Activated T-cell treated with anti-CD3 and anti-CD28 coated beads, Interleukin-2, amount 50 U/mL, for 24 hours (primary cell): ENCODE measurements at regions not wholly inside any gene's neighbourhood (a gene's known extent, or its start where the extent isn't known, plus 50 kb on each side); places are given as distances from the start of the nearest gene placed in this dataset.
"Not testable (repeated sequence)": the region's sequence is repeated elsewhere in the genome, so short reads cannot be mapped to it uniquely, and the experiment has no call there.

Source experiments
- DNase-seq: peaks from one replicate; pipeline ENCODE4 v3.0.0-alpha.2; 2020
- H3K27ac Mint-ChIP-seq: 2 replicates; pipeline ENCODE4 v1.8.0; 2020; ENCODE audit warnings: mild to moderate bottlenecking, mixed read lengths
- H3K27me3 Mint-ChIP-seq: 2 replicates; pipeline ENCODE4 v1.8.0; 2020; ENCODE audit warnings: mixed read lengths
- H3K36me3 Mint-ChIP-seq: 2 replicates; pipeline ENCODE4 v1.8.0; 2020; ENCODE audit warnings: low read depth, mixed read lengths
- H3K4me1 Mint-ChIP-seq: 2 replicates; pipeline ENCODE4 v1.8.0; 2020; ENCODE audit warnings: low read depth, mixed read lengths
- H3K4me3 Mint-ChIP-seq: 2 replicates; pipeline ENCODE4 v1.8.0; 2020; ENCODE audit warnings: mild to moderate bottlenecking, moderate library complexity, mixed read lengths
- H3K9me3 Mint-ChIP-seq: 2 replicates; pipeline ENCODE4 v1.8.0; 2020; ENCODE audit warnings: mixed read lengths

DNA sequence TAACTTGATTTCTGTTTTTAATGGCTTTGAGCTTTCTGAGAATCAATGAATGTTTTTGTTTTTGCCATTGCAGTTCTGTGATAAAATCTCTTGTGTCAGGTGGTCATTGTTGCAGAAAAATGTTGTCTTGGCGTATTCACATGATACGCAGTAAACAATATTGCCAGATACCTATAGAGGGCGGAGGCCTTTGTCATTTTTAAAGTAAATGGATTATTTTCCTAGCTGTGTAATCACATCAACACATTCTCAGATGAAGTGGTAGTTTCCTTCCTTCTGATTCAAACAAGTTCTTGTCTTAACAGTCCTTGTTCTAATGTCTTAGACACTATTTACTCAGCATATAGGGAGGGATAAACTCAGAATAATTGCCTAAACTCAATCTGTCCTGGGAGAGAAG is 109.9 kb upstream of the DAB2 start:
- DNase-seq = no peak
- H3K4me3 Mint-ChIP-seq = no peak overlapping the region
- H3K36me3 Mint-ChIP-seq = no peaks in the 10 kb centered on the region
- no peaks in the 10 kb centered on the region for H3K9me3 Mint-ChIP-seq
- no peaks in the 10 kb centered on the region for H3K4me1 Mint-ChIP-seq
- no peak overlapping the region for H3K27ac Mint-ChIP-seq
- peaks cover 23% of the 10 kb centered on the region for H3K27me3 Mint-ChIP-seq

DNA sequence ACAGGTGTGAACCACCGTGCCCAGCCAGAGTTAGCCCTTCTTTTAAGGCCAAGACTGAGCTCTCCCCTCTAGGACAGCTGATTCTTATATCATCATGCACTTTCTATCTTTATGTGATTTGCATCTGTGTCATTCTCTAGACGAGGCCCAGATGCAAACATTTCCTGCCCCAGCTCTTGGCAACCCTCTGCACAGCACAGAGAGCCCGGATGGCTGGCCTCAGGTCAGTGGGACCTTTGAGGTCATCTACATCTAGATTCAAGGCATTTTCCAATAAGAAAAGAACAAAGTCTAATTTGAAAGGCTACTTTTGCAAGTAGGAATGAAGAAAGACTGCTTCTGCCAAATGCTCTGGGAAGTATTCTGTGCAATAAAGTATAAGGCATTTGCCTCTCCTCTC is 109.0 kb upstream of the DAB2 start:
- H3K27me3 Mint-ChIP-seq = peaks cover 23% of the 10 kb centered on the region
- no peaks in the 10 kb centered on the region for H3K36me3 Mint-ChIP-seq
- no peaks in the 10 kb centered on the region for H3K4me1 Mint-ChIP-seq
- H3K9me3 Mint-ChIP-seq = no peaks in the 10 kb centered on the region
- no peak for DNase-seq
- no peak overlapping the region for H3K27ac Mint-ChIP-seq
- H3K4me3 Mint-ChIP-seq = no peak overlapping the region

DNA sequence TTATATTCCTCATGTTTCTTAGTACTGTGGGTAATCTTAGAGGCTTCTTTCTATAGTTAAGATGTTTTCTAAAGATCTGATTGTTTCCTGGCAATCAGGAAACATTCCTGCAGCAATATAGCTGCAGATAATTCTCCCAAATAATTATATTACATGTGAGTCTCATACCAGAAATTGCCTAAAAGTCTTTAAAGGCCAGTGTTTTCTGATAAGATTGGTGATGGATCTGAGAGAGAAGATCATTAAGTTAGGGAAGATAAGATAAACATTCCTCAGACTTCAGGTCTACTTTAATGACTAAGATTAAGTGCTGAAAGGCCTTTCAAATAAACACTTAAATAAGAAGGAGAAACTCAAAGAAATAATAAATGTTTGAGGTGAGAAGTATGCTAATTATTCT is 107.7 kb upstream of the DAB2 start:
- Mint-ChIP-seq H3K36me3 (no peaks in the 10 kb centered on the region), H3K27ac (no peak overlapping the region), H3K4me1 (no peaks in the 10 kb centered on the region), H3K27me3 (peaks cover 18% of the 10 kb centered on the region), H3K4me3 (no peak overlapping the region), H3K9me3 (no peaks in the 10 kb centered on the region)
- DNase-seq = no peak

DNA sequence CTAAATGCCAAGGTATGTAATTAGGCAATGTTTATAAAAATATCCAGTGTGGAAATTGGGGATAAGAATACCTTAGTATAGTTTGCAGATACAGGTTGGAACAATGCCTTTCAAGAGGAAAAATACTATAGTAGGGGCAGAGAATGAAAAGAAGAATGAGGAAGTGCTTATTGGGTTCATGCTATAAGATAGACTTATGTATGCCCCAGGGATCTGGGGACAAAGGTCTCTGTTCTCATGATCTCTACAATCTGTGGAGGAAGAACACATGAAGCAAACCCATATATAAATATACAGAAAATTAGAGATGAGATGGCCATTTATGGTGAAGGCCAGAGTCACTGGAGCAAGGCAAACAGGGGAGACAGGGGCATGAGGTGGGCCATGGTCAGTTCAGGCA is 106.5 kb upstream of the DAB2 start:
- DNase-seq = no peak
- H3K27ac Mint-ChIP-seq = no peak overlapping the region
- H3K27me3 Mint-ChIP-seq = peaks cover 22% of the 10 kb centered on the region
- H3K4me3 Mint-ChIP-seq = no peak overlapping the region
- H3K4me1 Mint-ChIP-seq = no peaks in the 10 kb centered on the region
- no peaks in the 10 kb centered on the region for H3K9me3 Mint-ChIP-seq
- H3K36me3 Mint-ChIP-seq = no peaks in the 10 kb centered on the region

DNA sequence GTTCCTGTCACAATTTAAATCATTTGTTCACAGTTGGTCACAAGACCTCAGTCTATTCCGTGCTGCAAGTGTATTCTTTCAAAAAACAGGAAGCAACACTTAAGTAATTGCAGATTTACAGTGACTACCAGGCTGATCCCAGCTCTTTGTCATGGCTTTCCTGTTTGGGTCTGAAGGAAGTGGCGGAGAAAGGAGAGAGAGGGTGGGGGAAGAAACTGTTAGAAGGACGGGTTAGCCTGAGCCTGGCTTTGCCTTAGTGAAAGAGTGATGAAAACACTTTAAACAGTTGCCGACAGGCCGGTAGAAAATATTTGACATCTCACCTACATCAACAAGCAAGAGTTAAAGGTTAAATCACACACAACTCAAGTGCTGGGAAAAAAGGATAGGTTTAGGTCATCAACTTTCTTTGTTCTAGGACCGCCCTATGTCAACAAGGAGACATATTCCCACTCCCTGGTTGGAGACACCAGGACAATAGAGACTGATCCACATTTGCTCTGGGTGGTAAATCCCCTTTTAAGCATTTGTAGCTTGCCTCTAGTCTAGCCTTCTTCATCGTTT is 102.2 kb upstream of the DAB2 start:
- no peak overlapping the region for H3K27ac Mint-ChIP-seq
- no peaks in the 10 kb centered on the region for H3K4me1 Mint-ChIP-seq
- no peaks in the 10 kb centered on the region for H3K36me3 Mint-ChIP-seq
- H3K9me3 Mint-ChIP-seq = no peaks in the 10 kb centered on the region
- no peak overlapping the region for H3K4me3 Mint-ChIP-seq
- peaks cover 25% of the 10 kb centered on the region for H3K27me3 Mint-ChIP-seq
- DNase-seq = no peak

DNA sequence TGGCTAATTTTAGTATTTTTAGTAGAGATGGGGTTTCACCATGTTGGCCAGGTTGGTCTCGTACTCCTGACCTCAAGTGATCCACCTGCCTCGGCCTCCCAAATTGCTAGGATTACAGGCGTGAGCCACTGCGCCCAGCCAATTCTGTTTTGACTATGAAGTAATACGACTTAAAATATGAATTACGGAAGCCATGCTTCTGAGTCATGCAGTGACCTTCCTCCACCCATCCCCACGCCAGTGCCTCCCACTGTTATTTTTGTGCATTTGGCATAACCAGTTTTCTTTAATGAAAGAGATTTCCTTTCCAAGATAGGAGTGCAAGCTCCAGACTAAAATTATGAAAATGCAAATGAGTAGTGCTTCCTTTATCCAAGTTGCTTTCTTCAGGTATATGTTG is 101.0 kb upstream of the DAB2 start:
- not testable (repeated sequence) for H3K4me3 Mint-ChIP-seq, H3K4me1 Mint-ChIP-seq, H3K36me3 Mint-ChIP-seq, DNase-seq, H3K9me3 Mint-ChIP-seq, H3K27ac Mint-ChIP-seq
- peaks cover 36% of the 10 kb centered on the region for H3K27me3 Mint-ChIP-seq

DNA sequence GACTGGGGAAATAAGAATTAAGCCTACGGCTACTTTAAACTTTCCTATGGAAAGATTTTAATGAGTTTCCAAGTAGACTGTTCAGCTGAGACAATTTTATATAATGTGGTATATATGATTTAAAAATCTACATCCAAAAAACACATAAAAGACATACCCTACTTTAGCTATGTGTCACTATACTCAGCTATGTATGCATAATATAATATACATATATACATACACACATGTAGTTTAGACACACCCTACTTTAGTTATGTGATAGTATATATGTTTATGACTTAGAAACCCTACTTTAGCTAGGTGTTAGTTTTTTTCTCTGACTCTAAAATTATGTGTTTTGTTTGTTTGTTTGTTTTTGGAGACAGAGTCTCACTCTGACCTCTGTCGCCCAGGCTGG is 100.5 kb upstream of the DAB2 start:
- Mint-ChIP-seq H3K4me3 (no peak overlapping the region), H3K9me3 (no peaks in the 10 kb centered on the region), H3K27me3 (peaks cover 36% of the 10 kb centered on the region), H3K4me1 (no peaks in the 10 kb centered on the region), H3K27ac (no peak overlapping the region), H3K36me3 (no peaks in the 10 kb centered on the region)
- no peak for DNase-seq

DNA sequence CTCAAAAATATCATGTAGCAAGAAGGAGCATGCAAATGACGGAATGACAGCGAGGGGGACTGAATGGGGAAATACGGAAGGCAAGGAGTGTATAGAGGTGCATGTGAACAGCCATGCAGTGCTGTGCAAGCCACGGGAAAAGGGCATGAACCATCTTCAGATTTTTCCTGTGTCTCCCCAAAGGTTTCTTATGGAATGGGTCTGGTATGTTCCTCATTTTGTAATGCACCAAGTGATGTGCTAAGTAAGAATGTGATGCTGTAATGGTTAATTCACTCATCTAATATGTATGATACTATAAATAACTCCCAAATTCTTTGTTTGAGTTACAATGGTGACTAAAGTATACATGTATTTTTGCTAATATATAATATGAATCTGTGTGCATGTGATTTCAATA is 99.0 kb upstream of the DAB2 start:
- Mint-ChIP-seq H3K4me3 (no peak overlapping the region), H3K36me3 (no peaks in the 10 kb centered on the region), H3K27ac (no peak overlapping the region), H3K27me3 (peaks cover 36% of the 10 kb centered on the region), H3K9me3 (no peaks in the 10 kb centered on the region), H3K4me1 (no peaks in the 10 kb centered on the region)
- DNase-seq = no peak

DNA sequence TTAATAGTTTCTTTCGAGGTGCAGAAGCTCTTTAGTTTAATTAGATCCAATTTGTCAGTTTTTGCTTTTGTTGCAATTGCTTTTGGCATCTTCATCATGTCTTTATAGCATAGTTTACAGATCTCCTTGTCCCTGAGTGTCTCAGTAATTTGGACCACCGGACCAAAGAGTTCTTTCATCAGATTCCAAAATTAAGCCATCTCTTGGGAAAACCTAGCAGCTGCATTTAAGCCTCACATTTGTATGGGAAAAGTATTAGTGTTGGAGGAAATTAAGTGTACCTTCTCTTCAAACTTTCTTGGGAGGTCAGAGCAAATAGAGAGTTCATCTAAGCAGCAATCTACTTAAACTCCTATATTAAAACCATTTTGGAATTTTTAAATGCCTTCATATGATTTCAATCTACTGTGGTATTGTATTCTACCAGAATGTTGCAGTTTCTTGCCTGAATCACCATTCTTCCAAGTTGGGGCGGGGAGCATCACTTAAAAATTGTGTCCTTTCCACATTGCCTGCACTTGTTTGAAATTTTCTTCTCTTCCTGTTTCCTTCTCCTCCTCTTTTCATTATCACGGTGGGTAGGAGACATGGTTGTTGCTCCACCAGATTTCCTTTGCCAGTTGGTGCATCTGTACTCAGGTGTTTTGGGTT is 97.3 kb upstream of the DAB2 start:
- no peak overlapping the region for H3K27ac Mint-ChIP-seq

DNA sequence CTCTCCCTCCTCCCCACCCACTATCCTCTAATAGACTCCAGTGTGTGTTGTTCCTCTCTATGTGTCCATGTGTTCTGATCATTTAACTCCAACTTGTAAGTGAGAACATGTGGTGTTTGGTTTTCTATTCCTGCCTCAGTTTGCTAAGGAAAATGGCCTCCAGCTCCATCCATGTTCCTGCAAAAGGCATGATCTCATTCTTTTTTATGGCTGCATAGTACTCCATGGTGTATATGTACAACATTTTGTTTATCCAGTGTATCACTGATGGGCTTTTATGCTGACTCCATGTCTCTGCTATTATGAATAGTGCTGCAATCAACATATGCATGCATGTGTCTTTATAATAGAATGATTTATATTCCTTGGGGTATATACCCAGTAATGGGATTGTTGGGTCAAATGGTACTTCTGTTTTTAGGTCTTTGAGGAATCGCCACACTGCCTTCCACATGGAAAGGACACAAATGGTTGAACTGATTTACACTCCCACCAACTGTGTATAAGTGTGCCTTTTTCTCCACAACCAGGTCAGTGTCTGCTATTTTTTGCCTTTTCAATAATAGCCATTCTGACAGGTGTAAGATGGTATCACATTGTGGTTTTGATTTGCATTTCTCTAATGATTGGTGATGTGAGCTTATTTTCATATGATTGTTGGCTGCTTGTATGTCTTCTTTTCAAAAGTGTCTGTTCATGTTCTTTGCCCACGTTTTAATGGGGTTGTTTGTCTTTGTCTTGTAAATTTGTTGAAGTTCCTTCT is 96.5 kb upstream of the DAB2 start:
- no peaks in the 10 kb centered on the region for H3K9me3 Mint-ChIP-seq

More for the DNA sequence above, 97.3 kb upstream of the DAB2 start:
- no peak for DNase-seq
- Mint-ChIP-seq H3K4me1 (no peaks in the 10 kb centered on the region), H3K9me3 (no peaks in the 10 kb centered on the region), H3K4me3 (no peak overlapping the region), H3K36me3 (no peaks in the 10 kb centered on the region), H3K27me3 (peaks cover 30% of the 10 kb centered on the region)

DNA sequence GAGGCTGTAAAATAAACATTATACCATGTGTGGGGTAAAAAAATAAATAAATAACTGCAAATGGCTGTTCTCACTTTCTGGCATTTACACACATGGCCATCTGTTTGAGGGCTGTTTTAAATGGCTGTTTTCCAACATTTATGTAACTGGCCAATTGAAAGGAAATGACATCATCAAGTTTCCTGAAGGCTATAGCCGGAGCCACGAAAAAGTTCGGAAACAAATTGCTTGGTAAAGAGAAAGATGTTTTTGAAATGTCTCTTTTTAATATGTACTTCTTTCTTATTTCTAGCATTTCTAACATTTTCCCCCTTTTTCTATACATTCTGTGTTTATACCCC is 95.4 kb upstream of the DAB2 start:
- peaks cover 19% of the 10 kb centered on the region for H3K27me3 Mint-ChIP-seq
- DNase-seq = no peak
- H3K4me1 Mint-ChIP-seq = no peaks in the 10 kb centered on the region
- H3K4me3 Mint-ChIP-seq = no peak overlapping the region
- no peaks in the 10 kb centered on the region for H3K36me3 Mint-ChIP-seq
- no peaks in the 10 kb centered on the region for H3K9me3 Mint-ChIP-seq
- no peak overlapping the region for H3K27ac Mint-ChIP-seq

More for the DNA sequence above, 96.5 kb upstream of the DAB2 start:
- Mint-ChIP-seq H3K4me1 (no peaks in the 10 kb centered on the region), H3K27me3 (peaks cover 23% of the 10 kb centered on the region), H3K36me3 (no peaks in the 10 kb centered on the region), H3K4me3 (no peak overlapping the region), H3K27ac (no peak overlapping the region)
- DNase-seq = no peak

DNA sequence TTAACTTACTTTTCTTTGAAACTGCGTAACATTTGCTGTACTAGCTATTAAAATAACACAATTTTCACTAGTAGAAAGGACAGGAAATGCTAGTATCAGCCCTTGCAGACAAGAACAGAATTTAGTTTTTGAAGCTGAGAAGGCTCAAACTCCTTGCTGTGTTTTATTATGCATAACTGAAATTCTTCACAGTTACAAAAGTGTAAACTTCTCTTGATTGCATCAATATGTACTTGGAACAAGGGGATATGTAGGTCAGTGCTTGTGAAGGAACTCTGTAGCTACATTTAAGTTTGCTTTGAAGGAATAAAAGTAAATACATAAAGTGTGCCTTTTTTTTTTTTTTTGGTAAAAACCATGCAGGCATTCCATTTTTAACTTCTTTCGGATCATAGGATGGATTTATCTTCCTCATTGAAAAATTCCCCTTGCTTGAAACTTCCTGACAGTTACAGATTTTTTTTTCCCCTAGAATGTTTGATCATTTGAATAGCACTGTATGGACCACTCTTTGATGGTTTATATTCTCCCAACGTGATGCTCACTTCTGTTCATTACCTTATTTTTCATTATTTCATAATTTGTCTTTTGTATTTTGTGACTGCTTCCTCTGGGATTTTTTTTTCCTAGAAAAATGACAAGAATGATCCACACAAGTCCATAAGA is 94.9 kb upstream of the DAB2 start:
- Mint-ChIP-seq H3K4me3 (no peak overlapping the region), H3K27me3 (peaks cover 19% of the 10 kb centered on the region), H3K4me1 (no peaks in the 10 kb centered on the region), H3K9me3 (no peaks in the 10 kb centered on the region), H3K36me3 (no peaks in the 10 kb centered on the region), H3K27ac (no peak overlapping the region)
- DNase-seq = no peak

DNA sequence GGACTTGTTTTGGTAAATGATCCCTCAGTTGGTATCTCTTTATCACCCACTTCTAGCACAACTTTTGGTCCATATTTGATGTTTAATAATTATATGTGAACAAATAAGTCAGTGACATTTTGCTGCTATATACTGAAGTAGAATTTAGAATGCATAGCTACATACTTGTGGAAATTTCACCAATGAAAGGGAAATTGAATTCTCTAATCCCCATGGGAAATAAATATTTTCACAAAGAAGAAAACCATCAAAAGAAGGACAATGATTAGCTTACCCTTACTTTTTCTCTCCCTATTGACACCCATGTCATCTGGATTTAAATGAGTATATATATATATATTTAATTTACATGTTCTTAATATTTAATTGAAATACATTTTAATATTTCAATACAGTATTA is 94.3 kb upstream of the DAB2 start:
- H3K4me1 Mint-ChIP-seq = no peaks in the 10 kb centered on the region
- H3K9me3 Mint-ChIP-seq = no peaks in the 10 kb centered on the region
- peaks cover 19% of the 10 kb centered on the region for H3K27me3 Mint-ChIP-seq
- no peak overlapping the region for H3K4me3 Mint-ChIP-seq
- no peak overlapping the region for H3K27ac Mint-ChIP-seq
- no peaks in the 10 kb centered on the region for H3K36me3 Mint-ChIP-seq
- DNase-seq = no peak

DNA sequence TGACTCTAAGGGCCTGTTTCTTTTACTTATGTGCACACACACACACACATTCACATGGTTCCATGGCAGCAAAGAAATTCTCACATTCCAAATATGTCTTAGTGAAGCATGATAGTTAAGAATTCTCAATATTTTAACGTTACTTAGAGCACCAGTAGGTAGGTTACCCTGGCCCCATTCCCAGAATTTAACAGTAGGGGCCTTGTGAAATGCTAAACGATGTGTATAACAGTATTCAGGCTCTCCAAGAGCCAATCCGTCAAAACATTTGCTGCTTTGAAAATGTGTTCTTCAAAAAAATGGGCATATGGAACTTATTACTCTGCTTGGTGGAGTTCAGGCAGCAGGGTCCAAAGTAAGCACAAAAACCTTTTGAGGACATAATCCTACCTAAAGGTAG is 93.7 kb upstream of the DAB2 start:
- no peak for DNase-seq
- H3K4me3 Mint-ChIP-seq = no peak overlapping the region
- no peaks in the 10 kb centered on the region for H3K4me1 Mint-ChIP-seq
- no peak overlapping the region for H3K27ac Mint-ChIP-seq
- peaks cover 16% of the 10 kb centered on the region for H3K27me3 Mint-ChIP-seq
- H3K36me3 Mint-ChIP-seq = no peaks in the 10 kb centered on the region
- no peaks in the 10 kb centered on the region for H3K9me3 Mint-ChIP-seq

DNA sequence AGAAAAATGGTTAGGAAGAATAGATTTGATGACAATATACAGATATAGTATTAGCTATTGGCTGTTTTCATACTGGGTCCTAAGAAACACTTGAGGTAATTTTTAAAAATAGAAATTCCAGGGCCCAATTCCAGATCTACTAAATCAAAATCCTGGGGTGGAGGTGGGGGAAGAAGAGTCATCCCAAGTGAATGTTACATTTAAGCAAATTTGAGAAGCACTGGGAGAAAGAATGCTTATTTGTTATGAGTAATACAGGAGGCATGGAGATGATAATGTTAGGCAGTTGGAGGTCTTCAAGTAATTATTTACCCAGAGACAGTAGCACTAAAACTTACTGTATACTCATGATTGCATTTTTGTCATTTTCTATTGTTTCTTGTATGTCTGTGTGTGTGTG is 93.0 kb upstream of the DAB2 start:
- Mint-ChIP-seq H3K27ac (no peak overlapping the region), H3K4me3 (no peak overlapping the region), H3K27me3 (peaks cover 13% of the 10 kb centered on the region), H3K4me1 (no peaks in the 10 kb centered on the region), H3K36me3 (no peaks in the 10 kb centered on the region), H3K9me3 (no peaks in the 10 kb centered on the region)
- no peak for DNase-seq
